Astrocyte (in vitro differentiated cells and primary cell): ENCODE measurements at regions not wholly inside any gene's neighbourhood (a gene's known extent, or its start where the extent isn't known, plus 50 kb on each side); places are given as distances from the start of the nearest gene placed in this dataset.

Experiments used
- DNase-seq: peaks from one replicate; pipeline ENCODE4 v3.0.0-alpha.2; 2010; ENCODE audit warnings: low read depth
- FAIRE-seq: peaks from 2 replicates; lab custom pipeline; 2011; peaks lifted over from hg19 to GRCh38; lab: Jason Lieb, UNC
- H2AFZ ChIP-seq: 2 replicates; pipeline ENCODE4 v1.6.0; 2012; ENCODE audit warnings: low read depth, low read length, inconsistent platforms
- H3K27ac ChIP-seq: 2 replicates; pipeline ENCODE4 v1.5.1; 2011; ENCODE audit warnings: low read depth, low read length, inconsistent platforms
- H3K27me3 ChIP-seq: 2 replicates; pipeline ENCODE4 v1.6.0; 2011; ENCODE audit warnings: low read length, inconsistent platforms; ENCODE audit not compliant: insufficient read depth
- H3K36me3 ChIP-seq: 2 replicates; pipeline ENCODE4 v1.5.1; 2011; ENCODE audit warnings: low read length, inconsistent platforms; ENCODE audit not compliant: insufficient read depth
- H3K4me1 ChIP-seq: 2 replicates; pipeline ENCODE4 v1.5.1; 2011; ENCODE audit warnings: low read length, inconsistent platforms; ENCODE audit not compliant: insufficient read depth
- H3K4me2 ChIP-seq: 2 replicates; pipeline ENCODE4 v1.6.0; 2012; ENCODE audit warnings: low read length, inconsistent platforms
- H3K4me3 ChIP-seq: 2 replicates; pipeline ENCODE4 v1.5.1; 2011; ENCODE audit warnings: low read depth, mild to moderate bottlenecking, low read length, inconsistent platforms; ENCODE audit not compliant: insufficient read depth
- H3K79me2 ChIP-seq: 2 replicates; pipeline ENCODE4 v1.6.0; 2012; ENCODE audit warnings: mild to moderate bottlenecking, low read length, inconsistent platforms; ENCODE audit not compliant: insufficient read depth
- H3K9ac ChIP-seq: 2 replicates; pipeline ENCODE4 v1.6.0; 2012; ENCODE audit warnings: mild to moderate bottlenecking, low read length, inconsistent platforms
- H3K9me3 ChIP-seq: 2 replicates; pipeline ENCODE4 v1.5.1; 2012; ENCODE audit warnings: low read depth, mild to moderate bottlenecking, low read length, inconsistent platforms; ENCODE audit not compliant: insufficient read depth
- H4K20me1 ChIP-seq: 2 replicates; pipeline ENCODE4 v1.6.0; 2012; ENCODE audit warnings: low read length, inconsistent platforms; ENCODE audit not compliant: insufficient read depth
- H3K27ac Mint-ChIP-seq: one replicate; pipeline ENCODE4 v1.8.0; 2021; ENCODE audit warnings: mild to moderate bottlenecking, mixed read lengths; ENCODE audit not compliant: unreplicated experiment
- H3K27me3 Mint-ChIP-seq: one replicate; pipeline ENCODE4 v1.8.0; 2021; ENCODE audit warnings: low read depth, mixed read lengths; ENCODE audit not compliant: unreplicated experiment
- H3K36me3 Mint-ChIP-seq: one replicate; pipeline ENCODE4 v1.8.0; 2021; ENCODE audit warnings: low read depth, mixed read lengths; ENCODE audit not compliant: unreplicated experiment
- H3K4me1 Mint-ChIP-seq: one replicate; pipeline ENCODE4 v1.8.0; 2021; ENCODE audit warnings: low read depth, mixed read lengths; ENCODE audit not compliant: unreplicated experiment
- H3K4me3 Mint-ChIP-seq: one replicate; pipeline ENCODE4 v1.8.0; 2021; ENCODE audit warnings: mild to moderate bottlenecking, moderate library complexity, mixed read lengths; ENCODE audit not compliant: unreplicated experiment
- H3K9me3 Mint-ChIP-seq: one replicate; pipeline ENCODE4 v1.8.0; 2021; ENCODE audit warnings: mild to moderate bottlenecking, mixed read lengths; ENCODE audit not compliant: unreplicated experiment
- EZH2 ChIP-seq: IDR thresholded peaks from 2 replicates; pipeline ENCODE4 v1.6.1; 2012; ENCODE audit warnings: mild to moderate bottlenecking, low read length, inconsistent platforms; ENCODE audit not compliant: insufficient read depth
- TF ChIP-seq, protein P1 (sequence below): IDR thresholded peaks from 2 replicates; pipeline ENCODE4 v1.5.1; 2011; ENCODE audit warnings: low read depth, mild to moderate bottlenecking, inconsistent platforms, low read length, moderate library complexity; ENCODE audit not compliant: insufficient read depth

DNA sequence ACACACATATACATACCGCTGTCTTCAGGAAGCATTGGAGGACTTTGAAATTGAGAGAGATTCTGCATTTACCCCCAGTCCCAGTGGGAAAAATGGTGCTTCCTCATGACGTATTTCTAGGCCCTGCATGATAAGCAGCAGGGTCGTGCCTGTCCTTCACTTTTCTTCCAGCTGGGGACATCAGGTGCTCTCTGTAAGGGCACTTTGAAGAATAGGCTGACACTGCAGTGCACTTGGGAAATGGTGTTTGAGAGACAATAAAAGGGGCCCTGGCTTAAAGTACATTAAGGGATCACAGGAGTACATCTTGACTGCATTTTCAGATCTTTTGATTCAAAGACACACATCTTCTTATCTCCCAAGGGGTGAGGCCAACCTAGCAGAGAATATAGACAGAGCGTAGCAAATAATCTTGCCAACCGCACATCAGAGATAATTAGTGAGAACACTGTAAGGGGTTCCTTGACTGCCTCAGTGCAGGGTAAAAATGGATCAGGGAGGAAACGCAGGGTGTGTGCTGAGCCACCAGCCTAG, 437.9 kb downstream of the CSNK1G3 start:
- Histone ChIP-seq H3K9ac (no peak overlapping the region), H3K36me3 (no peaks in the 10 kb centered on the region), H3K4me3 (no peak overlapping the region), H3K27ac (no peak overlapping the region), H4K20me1 (no peaks in the 10 kb centered on the region), H3K9me3 (no peaks in the 10 kb centered on the region), H2AFZ (no peak overlapping the region), H3K4me2 (no peak overlapping the region), H3K4me1 (peaks cover 19% of the 10 kb centered on the region), H3K79me2 (no peaks in the 10 kb centered on the region), H3K27me3 (no peaks in the 10 kb centered on the region)
- Mint-ChIP-seq H3K27ac (peak overlapping the region; percentile 38), H3K4me3 (no peak overlapping the region), H3K27me3 (no peaks in the 10 kb centered on the region), H3K4me1 (peaks cover 26% of the 10 kb centered on the region), H3K36me3 (no peaks in the 10 kb centered on the region), H3K9me3 (no peaks in the 10 kb centered on the region)
- DNase-seq (no peak), FAIRE-seq (no peak)
- TF ChIP-seq EZH2, result no peak
- TF ChIP-seq, protein P1, sequence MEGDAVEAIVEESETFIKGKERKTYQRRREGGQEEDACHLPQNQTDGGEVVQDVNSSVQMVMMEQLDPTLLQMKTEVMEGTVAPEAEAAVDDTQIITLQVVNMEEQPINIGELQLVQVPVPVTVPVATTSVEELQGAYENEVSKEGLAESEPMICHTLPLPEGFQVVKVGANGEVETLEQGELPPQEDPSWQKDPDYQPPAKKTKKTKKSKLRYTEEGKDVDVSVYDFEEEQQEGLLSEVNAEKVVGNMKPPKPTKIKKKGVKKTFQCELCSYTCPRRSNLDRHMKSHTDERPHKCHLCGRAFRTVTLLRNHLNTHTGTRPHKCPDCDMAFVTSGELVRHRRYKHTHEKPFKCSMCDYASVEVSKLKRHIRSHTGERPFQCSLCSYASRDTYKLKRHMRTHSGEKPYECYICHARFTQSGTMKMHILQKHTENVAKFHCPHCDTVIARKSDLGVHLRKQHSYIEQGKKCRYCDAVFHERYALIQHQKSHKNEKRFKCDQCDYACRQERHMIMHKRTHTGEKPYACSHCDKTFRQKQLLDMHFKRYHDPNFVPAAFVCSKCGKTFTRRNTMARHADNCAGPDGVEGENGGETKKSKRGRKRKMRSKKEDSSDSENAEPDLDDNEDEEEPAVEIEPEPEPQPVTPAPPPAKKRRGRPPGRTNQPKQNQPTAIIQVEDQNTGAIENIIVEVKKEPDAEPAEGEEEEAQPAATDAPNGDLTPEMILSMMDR, result no peak

DNA sequence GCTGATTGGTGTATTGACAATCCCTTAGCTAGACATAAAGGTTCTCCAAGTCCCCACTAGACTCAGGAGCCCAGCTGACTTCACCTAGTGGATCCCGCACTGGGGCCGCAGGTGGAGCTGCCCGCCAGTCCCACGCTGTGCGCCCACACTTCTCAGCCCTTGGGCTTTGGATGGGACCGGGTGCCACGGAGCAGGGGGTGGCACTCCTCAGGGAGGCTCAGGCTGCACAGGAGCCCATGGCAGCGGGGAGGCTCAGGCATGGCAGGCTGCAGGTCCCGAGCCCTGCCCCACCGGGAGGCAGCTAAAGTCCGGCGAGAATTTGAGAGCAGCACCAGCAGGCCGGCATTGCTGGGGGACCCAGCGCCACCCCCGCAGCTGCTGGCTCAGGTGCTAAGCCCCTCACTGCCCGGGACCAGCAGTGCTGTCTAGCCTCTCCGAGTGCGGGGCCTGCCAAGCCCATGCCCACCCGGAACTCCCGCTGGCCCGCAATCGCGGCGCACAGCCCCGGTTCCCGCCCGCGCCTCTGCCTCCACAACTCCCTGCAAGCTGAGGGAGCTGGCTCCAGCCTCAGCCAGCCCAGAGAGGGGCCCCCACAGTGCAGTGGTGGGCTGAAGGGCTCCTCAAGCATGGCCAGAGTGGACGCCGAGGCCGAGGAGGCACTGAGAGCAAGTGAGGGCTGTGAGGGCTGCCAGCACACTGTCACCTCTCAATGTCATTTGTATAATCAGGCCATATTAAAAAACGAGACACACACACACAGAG, 437.2 kb downstream of the CSNK1G3 start:
- Histone ChIP-seq H3K9ac (no peak overlapping the region), H3K4me3 (no peak overlapping the region), H3K4me2 (no peak overlapping the region), H3K9me3 (no peaks in the 10 kb centered on the region), H4K20me1 (no peaks in the 10 kb centered on the region), H3K27me3 (no peaks in the 10 kb centered on the region), H3K36me3 (no peaks in the 10 kb centered on the region), H3K79me2 (no peaks in the 10 kb centered on the region), H3K27ac (no peak overlapping the region), H3K4me1 (peaks cover 19% of the 10 kb centered on the region), H2AFZ (no peak overlapping the region)
- TF ChIP-seq EZH2, result no peak
- TF ChIP-seq, protein P1, result no peak
- no peaks in the 10 kb centered on the region for H3K27me3 Mint-ChIP-seq
- no peaks in the 10 kb centered on the region for H3K36me3 Mint-ChIP-seq
- H3K27ac Mint-ChIP-seq, result no peak overlapping the region
- DNase-seq (no peak), FAIRE-seq (no peak)
- no peak overlapping the region for H3K4me3 Mint-ChIP-seq
- H3K9me3 Mint-ChIP-seq, result no peaks in the 10 kb centered on the region
- H3K4me1 Mint-ChIP-seq, result peaks cover 26% of the 10 kb centered on the region

DNA sequence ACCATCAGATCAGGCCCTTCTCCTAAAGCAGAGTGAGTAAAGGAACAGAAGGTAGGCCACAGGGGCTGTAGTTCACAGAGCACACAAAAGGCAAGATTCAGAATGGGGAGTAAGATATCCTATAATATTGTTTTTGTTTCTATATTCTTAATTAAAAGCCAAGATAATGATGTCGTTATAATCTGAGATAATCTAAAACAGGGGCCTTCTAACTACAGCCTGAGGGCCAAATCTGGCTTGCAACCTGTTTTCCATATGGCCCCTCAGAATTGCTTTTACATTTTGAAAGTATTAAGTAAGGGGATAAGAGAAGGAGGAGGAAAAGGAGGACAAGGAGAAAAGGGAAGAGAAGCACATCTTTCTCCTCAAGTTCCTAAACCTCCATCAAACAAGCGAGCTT, 435.8 kb downstream of the CSNK1G3 start:
- no peak overlapping the region for H3K27ac ChIP-seq
- H3K79me2 ChIP-seq, result no peaks in the 10 kb centered on the region
- H3K4me3 Mint-ChIP-seq, result no peak overlapping the region
- peaks cover 25% of the 10 kb centered on the region for H3K4me1 Mint-ChIP-seq
- no peaks in the 10 kb centered on the region for H4K20me1 ChIP-seq
- peak overlapping the region; percentile 16 for H3K27ac Mint-ChIP-seq
- H3K9me3 ChIP-seq, result no peaks in the 10 kb centered on the region
- H3K4me3 ChIP-seq, result no peak overlapping the region
- no peak for TF ChIP-seq EZH2
- TF ChIP-seq, protein P1, result no peak
- H3K4me1 ChIP-seq, result peaks cover 19% of the 10 kb centered on the region
- H3K9me3 Mint-ChIP-seq, result peaks cover 1% of the 10 kb centered on the region
- H3K27me3 Mint-ChIP-seq, result no peaks in the 10 kb centered on the region
- no peaks in the 10 kb centered on the region for H3K36me3 ChIP-seq
- no peaks in the 10 kb centered on the region for H3K36me3 Mint-ChIP-seq
- H3K27me3 ChIP-seq, result no peaks in the 10 kb centered on the region
- H3K9ac ChIP-seq, result no peak overlapping the region
- DNase-seq, result no peak
- no peak for FAIRE-seq
- H3K4me2 ChIP-seq, result no peak overlapping the region
- H2AFZ ChIP-seq, result no peak overlapping the region
